ENCODE measurements at regions not wholly inside any gene's neighbourhood (a gene's known extent, or its start where the extent isn't known, plus 50 kb on each side); places are given as distances from the start of the nearest gene placed in this dataset.

- Histone ChIP-seq H3K27ac (ENCODE audit: low read length) (no peak overlapping the region), H3K9ac (ENCODE audit: low read length) (no peak overlapping the region), H3K4me1 (ENCODE audit: insufficient read depth, low read length) (no peaks in the 10 kb centered on the region), H3K79me2 (ENCODE audit: low read length) (no peaks in the 10 kb centered on the region), H3K9me3 (ENCODE audit: low read length) (no peaks in the 10 kb centered on the region), H2AFZ (ENCODE audit: low read length) (no peak overlapping the region), H3K27me3 (ENCODE audit: low read length) (peaks cover 24% of the 10 kb centered on the region; the same call in 1 of the 2 replicates), H3F3A (ENCODE audit: low read length, unreplicated experiment) (no peaks in the 10 kb centered on the region), H3K9me2 (replicated peaks; ENCODE audit: low read length) (no peaks in the 10 kb centered on the region), H3K4me2 (ENCODE audit: low read length) (no peak overlapping the region), H3K36me3 (ENCODE audit: low read depth, low read length) (no peaks in the 10 kb centered on the region), H4K20me1 (ENCODE audit: low read length) (no peaks in the 10 kb centered on the region), H3K4me3 (ENCODE audit: low read length) (no peak overlapping the region)
- intact Hi-C loops (cut with micrococcal nuclease): no loop called here
- DNase-seq (no peak), ATAC-seq (no peak)
- CTCF ChIA-PET: no interaction called here
- POLR2A ChIA-PET (ENCODE audit: unreplicated experiment): no interaction called here
- TF ChIP-seq EZH2 (IDR thresholded peaks at IDR 0.05; ENCODE audit: low read length, unreplicated experiment) (no peak), EZH2phosphoT487 (IDR thresholded peaks at IDR 0.05; ENCODE audit: borderline replicate concordance, low read length) (no peak)
- TF ChIP-seq, protein P1, sequence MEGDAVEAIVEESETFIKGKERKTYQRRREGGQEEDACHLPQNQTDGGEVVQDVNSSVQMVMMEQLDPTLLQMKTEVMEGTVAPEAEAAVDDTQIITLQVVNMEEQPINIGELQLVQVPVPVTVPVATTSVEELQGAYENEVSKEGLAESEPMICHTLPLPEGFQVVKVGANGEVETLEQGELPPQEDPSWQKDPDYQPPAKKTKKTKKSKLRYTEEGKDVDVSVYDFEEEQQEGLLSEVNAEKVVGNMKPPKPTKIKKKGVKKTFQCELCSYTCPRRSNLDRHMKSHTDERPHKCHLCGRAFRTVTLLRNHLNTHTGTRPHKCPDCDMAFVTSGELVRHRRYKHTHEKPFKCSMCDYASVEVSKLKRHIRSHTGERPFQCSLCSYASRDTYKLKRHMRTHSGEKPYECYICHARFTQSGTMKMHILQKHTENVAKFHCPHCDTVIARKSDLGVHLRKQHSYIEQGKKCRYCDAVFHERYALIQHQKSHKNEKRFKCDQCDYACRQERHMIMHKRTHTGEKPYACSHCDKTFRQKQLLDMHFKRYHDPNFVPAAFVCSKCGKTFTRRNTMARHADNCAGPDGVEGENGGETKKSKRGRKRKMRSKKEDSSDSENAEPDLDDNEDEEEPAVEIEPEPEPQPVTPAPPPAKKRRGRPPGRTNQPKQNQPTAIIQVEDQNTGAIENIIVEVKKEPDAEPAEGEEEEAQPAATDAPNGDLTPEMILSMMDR (conservative IDR thresholded peaks at IDR 0.05; ENCODE audit: low read depth, low read length): no peak
- no TSS peak for BruUV-seq (replicated peaks)
These were observed 140.3 kb upstream of the DDX18 start for GRCh38 chr2:117674172-117674571.

GRCh38 chr2:117679952-117680351, 134.5 kb upstream of the DDX18 start:
- Histone ChIP-seq H4K20me1 (ENCODE audit: low read length) (no peaks in the 10 kb centered on the region), H3K4me2 (ENCODE audit: low read length) (no peak overlapping the region), H3K9me3 (ENCODE audit: low read length) (no peaks in the 10 kb centered on the region), H3K27me3 (ENCODE audit: low read length) (peaks cover 29% of the 10 kb centered on the region; the same call in 1 of the 2 replicates), H3K27ac (ENCODE audit: low read length) (no peak overlapping the region), H3K9ac (ENCODE audit: low read length) (no peak overlapping the region), H2AFZ (ENCODE audit: low read length) (no peak overlapping the region), H3K9me2 (replicated peaks; ENCODE audit: low read length) (no peaks in the 10 kb centered on the region), H3K4me1 (ENCODE audit: insufficient read depth, low read length) (no peaks in the 10 kb centered on the region), H3K4me3 (ENCODE audit: low read length) (no peak overlapping the region), H3K79me2 (ENCODE audit: low read length) (no peaks in the 10 kb centered on the region), H3F3A (ENCODE audit: low read length, unreplicated experiment) (no peaks in the 10 kb centered on the region), H3K36me3 (ENCODE audit: low read depth, low read length) (no peaks in the 10 kb centered on the region)
- no peak for DNase-seq
- BruUV-seq (replicated peaks): no TSS peak
- no peak for ATAC-seq
- CTCF ChIA-PET: no interaction called here
- TF ChIP-seq EZH2 (IDR thresholded peaks at IDR 0.05; ENCODE audit: low read length, unreplicated experiment): no peak
- TF ChIP-seq, protein P1 (conservative IDR thresholded peaks at IDR 0.05; ENCODE audit: low read depth, low read length): no peak
- TF ChIP-seq EZH2phosphoT487 (IDR thresholded peaks at IDR 0.05; ENCODE audit: borderline replicate concordance, low read length): no peak
- intact Hi-C loops (cut with micrococcal nuclease): no loop called here
- POLR2A ChIA-PET (ENCODE audit: unreplicated experiment): no interaction called here

- H3K27ac ChIP-seq (ENCODE audit: low read length): no peak overlapping the region
- no peaks in the 10 kb centered on the region for H3F3A ChIP-seq (ENCODE audit: low read length, unreplicated experiment)
- TF ChIP-seq EZH2 (IDR thresholded peaks at IDR 0.05; ENCODE audit: low read length, unreplicated experiment): no peak
- TF ChIP-seq, protein P1 (conservative IDR thresholded peaks at IDR 0.05; ENCODE audit: low read depth, low read length): no peak
- no peak for TF ChIP-seq EZH2phosphoT487 (IDR thresholded peaks at IDR 0.05; ENCODE audit: borderline replicate concordance, low read length)
- no peaks in the 10 kb centered on the region for H3K27me3 ChIP-seq (ENCODE audit: low read length)
- no peak overlapping the region for H3K9ac ChIP-seq (ENCODE audit: low read length)
- ATAC-seq (no peak), DNase-seq (no peak)
- no peak overlapping the region for H3K4me2 ChIP-seq (ENCODE audit: low read length)
- ChIA-PET CTCF (no interaction called here), POLR2A (ENCODE audit: unreplicated experiment) (no interaction called here)
- H3K4me1 ChIP-seq (ENCODE audit: insufficient read depth, low read length): no peaks in the 10 kb centered on the region
- no peaks in the 10 kb centered on the region for H3K9me3 ChIP-seq (ENCODE audit: low read length)
- no peaks in the 10 kb centered on the region for H3K79me2 ChIP-seq (ENCODE audit: low read length)
- H3K4me3 ChIP-seq (ENCODE audit: low read length): no peak overlapping the region
- no peaks in the 10 kb centered on the region for H4K20me1 ChIP-seq (ENCODE audit: low read length)
- H3K36me3 ChIP-seq (ENCODE audit: low read depth, low read length): no peaks in the 10 kb centered on the region
- no peaks in the 10 kb centered on the region for H3K9me2 ChIP-seq (replicated peaks; ENCODE audit: low read length)
- BruUV-seq (replicated peaks): no TSS peak
- intact Hi-C loops (cut with micrococcal nuclease): no loop called here
- no peak overlapping the region for H2AFZ ChIP-seq (ENCODE audit: low read length)
These were observed 129.6 kb upstream of the DDX18 start for GRCh38 chr2:117684919-117685318.

Data from PC-3 (cell line).